Suprapubic skin (tissue), 3 donors: ENCODE measurements at regions not wholly inside any gene's neighbourhood (a gene's known extent, or its start where the extent isn't known, plus 50 kb on each side); places are given as distances from the start of the nearest gene placed in this dataset.

ENCODE experiments used
- CTCF ChIP-seq, 2 donors: fragments of 200-600 bp in 1 of 2; fragments of 450-650 bp in 1 of 2; sonication (generic) in 1 of 2; IDR thresholded peaks; one replicate each; pipeline ENCODE4 v1.5.1; 2016 to 2019; ENCODE audit warnings: antibody characterized with exemption in 2 of 2, mild to moderate bottlenecking in 1 of 2, moderate library complexity in 1 of 2
- EP300 ChIP-seq: sonication (generic); formaldehyde crosslinking; IDR thresholded peaks from one replicate; pipeline ENCODE4 v1.6.1; 2017; ENCODE audit warnings: antibody characterized with exemption
- POLR2A ChIP-seq, 2 donors: fragments of 450-650 bp; IDR thresholded peaks; one replicate each; pipeline ENCODE4 v1.6.1; 2017; ENCODE audit warnings: antibody characterized with exemption in 2 of 2, mild to moderate bottlenecking in 2 of 2, moderate library complexity in 2 of 2

- TF ChIP-seq POLR2A (IDR thresholded peaks at IDR 0.05) (no peak), CTCF (IDR thresholded peaks at IDR 0.05) (no peak), EP300 (no peak)
These were observed 340.0 kb downstream of the CCDC85A start for GRCh38 chr2:56523816-56524215.
